Gastroesophageal sphincter (tissue), 4 donors: ENCODE measurements at regions not wholly inside any gene's neighbourhood (a gene's known extent, or its start where the extent isn't known, plus 50 kb on each side); places are given as distances from the start of the nearest gene placed in this dataset.

ENCODE experiments used
- ATAC-seq: fragments of 150-250 bp; one replicate; pipeline ENCODE4 v1.9.1; 2016; ENCODE audit warnings: mild to moderate bottlenecking, moderate library complexity
- H3K27ac ChIP-seq, 4 donors: fragments of 200-600 bp; sonication (generic) in 3 of 4; 1 replicate in 3 of 4; 2 replicates in 1 of 4; pipeline ENCODE4 v1.5.1; 2016 to 2019
- H3K27me3 ChIP-seq: fragments of 200-600 bp; sonication (generic); one replicate; pipeline ENCODE4 v1.5.1; 2019
- H3K36me3 ChIP-seq, 2 donors: fragments of 200-600 bp; sonication (generic); one replicate each; pipeline ENCODE4 v1.5.1; 2019; ENCODE audit warnings: control low read depth in 1 of 2
- H3K4me1 ChIP-seq, 3 donors: fragments of 200-600 bp; sonication (generic); 1 replicate in 2 of 3; 2 replicates in 1 of 3; pipeline ENCODE4 v1.5.1; 2016 to 2019; ENCODE audit warnings: control low read depth in 2 of 3
- H3K4me3 ChIP-seq, 2 donors: fragments of 200-600 bp; sonication (generic); one replicate each; pipeline ENCODE4 v1.5.1; 2019; ENCODE audit warnings: mild to moderate bottlenecking in 1 of 2, moderate library complexity in 1 of 2
- H3K9me3 ChIP-seq, 3 donors: fragments of 200-600 bp; sonication (generic); one replicate each; pipeline ENCODE4 v1.5.1; 2017 to 2019; ENCODE audit warnings: control low read depth in 2 of 3
- CTCF ChIP-seq, 4 experiments: fragments of 200-600 bp in 2 of 4; fragments of 450-650 bp in 2 of 4; sonication (generic) in 1 of 4; IDR thresholded peaks; one replicate each; pipeline ENCODE4 v1.5.1; 2017 to 2019; ENCODE audit warnings: antibody characterized with exemption in 4 of 4, mild to moderate bottlenecking in 2 of 4, moderate library complexity in 2 of 4
- EP300 ChIP-seq: sonication (generic); formaldehyde crosslinking; IDR thresholded peaks from one replicate; pipeline ENCODE4 v1.6.1; 2017; ENCODE audit warnings: antibody characterized with exemption, mild to moderate bottlenecking
- POLR2A ChIP-seq, 2 donors: fragments of 450-650 bp; IDR thresholded peaks; one replicate each; pipeline ENCODE4 v1.6.1; 2017; ENCODE audit warnings: antibody characterized with exemption in 2 of 2, mild to moderate bottlenecking in 2 of 2, moderate library complexity in 1 of 2
- POLR2AphosphoS5 ChIP-seq: sonication (generic); formaldehyde crosslinking; IDR thresholded peaks from one replicate; pipeline ENCODE4 v1.6.1; 2017; ENCODE audit warnings: antibody characterized with exemption
- WGBS, 2 donors: methylation state at CpG; one replicate each; pipeline ENCODE4 v1.1.5; 2018; ENCODE audit warnings: low coverage in 1 of 2; 5-methylcytosine and 5-hydroxymethylcytosine counted together

GRCh38 chr1:104699433-104699832 lies 949.7 kb downstream of the AMY1C start:
- Histone ChIP-seq H3K4me1 (no peaks in the 10 kb centered on the region), H3K27ac (no peak overlapping the region), H3K4me3 (no peak overlapping the region), H3K9me3 (no peaks in the 10 kb centered on the region), H3K36me3 (no peaks in the 10 kb centered on the region), H3K27me3 (no peaks in the 10 kb centered on the region)
- WGBS, 2 donors = 67 to 100% methylated on average over 1 of the region's 1 CpG
- ATAC-seq = no peak
- no peak for TF ChIP-seq EP300
- TF ChIP-seq POLR2AphosphoS5 = no peak
- TF ChIP-seq POLR2A (IDR thresholded peaks at IDR 0.05) = no peak

- Histone ChIP-seq H3K4me3 (no peak overlapping the region), H3K36me3 (no peaks in the 10 kb centered on the region), H3K27ac (no peak overlapping the region), H3K4me1 (no peaks in the 10 kb centered on the region), H3K27me3 (no peaks in the 10 kb centered on the region), H3K9me3 (no peaks in the 10 kb centered on the region)
- 83 to 93% methylated on average over 2 of the region's 2 CpGs for WGBS, 2 donors
- no peak for TF ChIP-seq POLR2AphosphoS5
- no peak for TF ChIP-seq CTCF (IDR thresholded peaks at IDR 0.05)
- no peak for TF ChIP-seq POLR2A (IDR thresholded peaks at IDR 0.05)
- no peak for TF ChIP-seq EP300
- ATAC-seq = no peak
Measured at GRCh38 chr1:104702731-104703130, 953.0 kb downstream of the AMY1C start.

- no peak overlapping the region for H3K27ac ChIP-seq
- WGBS, 2 donors = 93 to 100% methylated on average over 1 to 8 of the region's 9 CpGs
- TF ChIP-seq EP300 (no peak), CTCF (IDR thresholded peaks at IDR 0.05) (no peak), POLR2A (IDR thresholded peaks at IDR 0.05) (no peak), POLR2AphosphoS5 (no peak)
Measured at GRCh38 chr1:104706631-104707147, 957.0 kb downstream of the AMY1C start.

GRCh38 chr1:104718752-104719151 lies 969.1 kb downstream of the AMY1C start:
- no peak for ATAC-seq
- no peaks in the 10 kb centered on the region for H3K4me1 ChIP-seq
- H3K9me3 ChIP-seq = no peaks in the 10 kb centered on the region
- no peaks in the 10 kb centered on the region for H3K27me3 ChIP-seq
- H3K4me3 ChIP-seq = no peak overlapping the region
- no peak overlapping the region for H3K27ac ChIP-seq
- WGBS, 2 donors = 100% methylated on average over 1 of the region's 1 CpG; no CpG with 5 or more reads in 1 of the 2 donors
- TF ChIP-seq POLR2AphosphoS5 (no peak), EP300 (no peak), CTCF (IDR thresholded peaks at IDR 0.05) (no peak), POLR2A (IDR thresholded peaks at IDR 0.05) (no peak)
- H3K36me3 ChIP-seq = no peaks in the 10 kb centered on the region

More at GRCh38 chr1:104706631-104707147, 957.0 kb downstream of the AMY1C start:
- Histone ChIP-seq H3K4me3 (no peak overlapping the region), H3K9me3 (no peaks in the 10 kb centered on the region), H3K27me3 (no peaks in the 10 kb centered on the region), H3K36me3 (no peaks in the 10 kb centered on the region), H3K4me1 (no peaks in the 10 kb centered on the region)
- no peak for ATAC-seq

- H3K4me1 ChIP-seq = no peaks in the 10 kb centered on the region
- TF ChIP-seq EP300 (no peak), POLR2A (IDR thresholded peaks at IDR 0.05) (no peak), CTCF (IDR thresholded peaks at IDR 0.05) (no peak), POLR2AphosphoS5 (no peak)
- H3K27ac ChIP-seq = no peak overlapping the region
- no peaks in the 10 kb centered on the region for H3K36me3 ChIP-seq
- no peaks in the 10 kb centered on the region for H3K27me3 ChIP-seq
- peaks cover 0 to 8% (median 0%) of the 10 kb centered on the region in 3 donors for H3K9me3 ChIP-seq
- no peak overlapping the region for H3K4me3 ChIP-seq
- WGBS, 2 donors = 61 to 77% methylated on average over 5 of the region's 5 CpGs
- no peak for ATAC-seq
Measured at GRCh38 chr1:104720741-104721140, 971.0 kb downstream of the AMY1C start.
